Endothelial cell of umbilical vein (primary cell): ENCODE measurements at regions not wholly inside any gene's neighbourhood (a gene's known extent, or its start where the extent isn't known, plus 50 kb on each side); places are given as distances from the start of the nearest gene placed in this dataset.

Experiments used
- CTCF ChIP-seq, 2 donors: IDR thresholded peaks; 1 replicate in 1 of 2; 2 replicates in 1 of 2; pipeline ENCODE4 v1.5.1; 2011; ENCODE audit warnings: low read length in 2 of 2, mild to moderate bottlenecking in 2 of 2, moderate library complexity in 2 of 2, control low read depth in 1 of 2, inconsistent platforms in 1 of 2, low read depth in 1 of 2; ENCODE audit not compliant: insufficient read depth in 1 of 2; ENCODE audit errors: extremely low read depth in 1 of 2
- EZH2 ChIP-seq: IDR thresholded peaks from 2 replicates; pipeline ENCODE4 v1.6.1; 2012; ENCODE audit warnings: borderline replicate concordance, low read depth, mild to moderate bottlenecking, moderate library complexity, low read length, inconsistent platforms; ENCODE audit not compliant: severe bottlenecking
- POLR2A ChIP-seq: IDR thresholded peaks from 2 replicates; pipeline ENCODE4 v1.6.1; 2012; ENCODE audit warnings: low read depth, mild to moderate bottlenecking, control low read depth, low read length

GRCh38 chr4:149056615-149057014, 614.4 kb upstream of the NR3C2 start:
- TF ChIP-seq CTCF (IDR thresholded peaks at IDR 0.05; ENCODE audit: extremely low read depth in 1 of 2, insufficient read depth in 1 of 2, low read depth in 1 of 2, low read length in 2 of 2) = no peak
- TF ChIP-seq EZH2 = no peak
- no peak for TF ChIP-seq POLR2A
